Vagina (tissue), 2 donors: ENCODE measurements at regions not wholly inside any gene's neighbourhood (a gene's known extent, or its start where the extent isn't known, plus 50 kb on each side); places are given as distances from the start of the nearest gene placed in this dataset.

ENCODE experiments used
- DNase-seq, 2 donors: peaks; one replicate each; pipeline ENCODE4 v3.0.0-alpha.2; 2017; ENCODE audit errors: extremely low spot score in 2 of 2
- H3K27ac ChIP-seq: fragments of 200-600 bp; sonication (generic); one replicate; pipeline ENCODE4 v1.5.1; 2019
- H3K27me3 ChIP-seq: fragments of 200-600 bp; sonication (generic); one replicate; pipeline ENCODE4 v1.5.1; 2019
- H3K36me3 ChIP-seq, 2 donors: fragments of 200-600 bp; sonication (generic); one replicate each; pipeline ENCODE4 v1.5.1; 2017 to 2019
- H3K4me1 ChIP-seq: fragments of 200-600 bp; sonication (generic); one replicate; pipeline ENCODE4 v1.5.1; 2019
- H3K4me3 ChIP-seq, 2 donors: fragments of 200-600 bp; sonication (generic); 1 replicate in 1 of 2; 2 replicates in 1 of 2; pipeline ENCODE4 v1.5.1; 2016 to 2019
- H3K9me3 ChIP-seq: fragments of 200-600 bp; sonication (generic); one replicate; pipeline ENCODE4 v1.5.1; 2019
- CTCF ChIP-seq, 3 experiments: fragments of 450-650 bp in 2 of 3; fragments of 200-600 bp in 1 of 3; sonication (generic) in 1 of 3; IDR thresholded peaks; one replicate each; pipeline ENCODE4 v1.5.1; 2017 to 2019; ENCODE audit warnings: antibody characterized with exemption in 3 of 3, mild to moderate bottlenecking in 2 of 3, moderate library complexity in 2 of 3
- POLR2A ChIP-seq, 2 donors: fragments of 450-650 bp; IDR thresholded peaks; one replicate each; pipeline ENCODE4 v1.6.1; 2017; ENCODE audit warnings: antibody characterized with exemption in 2 of 2, mild to moderate bottlenecking in 2 of 2, moderate library complexity in 2 of 2
- POLR2AphosphoS5 ChIP-seq, 2 donors: sonication (generic); formaldehyde crosslinking; IDR thresholded peaks; one replicate each; pipeline ENCODE4 v1.9.0; 2017; ENCODE audit warnings: antibody characterized with exemption in 2 of 2, mild to moderate bottlenecking in 2 of 2, low read depth in 1 of 2; ENCODE audit not compliant: insufficient read depth in 1 of 2
- intact Hi-C: fragments of 100-400 bp; cut with DNase I; formaldehyde crosslinking; loops from one replicate; pipeline ENCODE4 v1.15.1; 2023

- DNase-seq: no peak
- intact Hi-C loops: no loop called here
- H3K4me1 ChIP-seq: no peaks in the 10 kb centered on the region
- no peaks in the 10 kb centered on the region for H3K27me3 ChIP-seq
- no peak overlapping the region for H3K27ac ChIP-seq
- H3K36me3 ChIP-seq: no peaks in the 10 kb centered on the region
- no peaks in the 10 kb centered on the region for H3K9me3 ChIP-seq
- H3K4me3 ChIP-seq: no peak overlapping the region
- TF ChIP-seq POLR2AphosphoS5 (IDR thresholded peaks at IDR 0.05; ENCODE audit: insufficient read depth in 1 of 2, low read depth in 1 of 2): no peak
- no peak for TF ChIP-seq POLR2A (IDR thresholded peaks at IDR 0.05)
- TF ChIP-seq CTCF (IDR thresholded peaks at IDR 0.05): no peak
These were observed 380.7 kb upstream of the BTBD3 start for GRCh38 chr20:11537032-11537431.

GRCh38 chr20:11539450-11539849 lies 378.2 kb upstream of the BTBD3 start:
- intact Hi-C loops: no loop called here

GRCh38 chr20:11540558-11540957 lies 377.1 kb upstream of the BTBD3 start:
- no peaks in the 10 kb centered on the region for H3K36me3 ChIP-seq
- no peak for TF ChIP-seq POLR2A (IDR thresholded peaks at IDR 0.05)
- no peak for TF ChIP-seq CTCF (IDR thresholded peaks at IDR 0.05)
- TF ChIP-seq POLR2AphosphoS5 (IDR thresholded peaks at IDR 0.05; ENCODE audit: insufficient read depth in 1 of 2, low read depth in 1 of 2): no peak
- no peak overlapping the region for H3K27ac ChIP-seq
- intact Hi-C loops: loop anchor here (10.0 kb wide), 1 partner anchor 996 kb away; no protein-coding TSS in a partner anchor
- DNase-seq: no peak
- no peaks in the 10 kb centered on the region for H3K9me3 ChIP-seq
- no peaks in the 10 kb centered on the region for H3K27me3 ChIP-seq
- no peak overlapping the region for H3K4me3 ChIP-seq
- peaks cover 12% of the 10 kb centered on the region for H3K4me1 ChIP-seq

More at GRCh38 chr20:11539450-11539849, 378.2 kb upstream of the BTBD3 start:
- H3K27ac ChIP-seq: no peak overlapping the region
- TF ChIP-seq POLR2AphosphoS5 (IDR thresholded peaks at IDR 0.05; ENCODE audit: insufficient read depth in 1 of 2, low read depth in 1 of 2): no peak
- TF ChIP-seq CTCF (IDR thresholded peaks at IDR 0.05): no peak
- no peak for TF ChIP-seq POLR2A (IDR thresholded peaks at IDR 0.05)
- no peaks in the 10 kb centered on the region for H3K9me3 ChIP-seq
- peaks cover 12% of the 10 kb centered on the region for H3K4me1 ChIP-seq
- H3K4me3 ChIP-seq: no peak overlapping the region
- no peaks in the 10 kb centered on the region for H3K36me3 ChIP-seq
- DNase-seq: no peak
- no peaks in the 10 kb centered on the region for H3K27me3 ChIP-seq

GRCh38 chr20:11542645-11543044 lies 375.0 kb upstream of the BTBD3 start:
- no peak for DNase-seq
- H3K4me1 ChIP-seq: peaks cover 12% of the 10 kb centered on the region
- no peaks in the 10 kb centered on the region for H3K36me3 ChIP-seq
- no peaks in the 10 kb centered on the region for H3K9me3 ChIP-seq
- TF ChIP-seq POLR2AphosphoS5 (IDR thresholded peaks at IDR 0.05; ENCODE audit: insufficient read depth in 1 of 2, low read depth in 1 of 2): no peak
- no peak for TF ChIP-seq CTCF (IDR thresholded peaks at IDR 0.05)
- no peak for TF ChIP-seq POLR2A (IDR thresholded peaks at IDR 0.05)
- H3K4me3 ChIP-seq: no peak overlapping the region
- intact Hi-C loops: loop anchor here (10.0 kb wide), 1 partner anchor 998 kb away; no protein-coding TSS in a partner anchor
- H3K27ac ChIP-seq: no peak overlapping the region
- H3K27me3 ChIP-seq: no peaks in the 10 kb centered on the region

GRCh38 chr20:11544029-11544678 lies 373.5 kb upstream of the BTBD3 start:
- H3K27me3 ChIP-seq: no peaks in the 10 kb centered on the region
- H3K4me1 ChIP-seq: peaks cover 12% of the 10 kb centered on the region
- H3K36me3 ChIP-seq: no peaks in the 10 kb centered on the region
- H3K4me3 ChIP-seq: no peak overlapping the region
- intact Hi-C loops: loop anchor here (10.0 kb wide), 1 partner anchor 999 kb away; no protein-coding TSS in a partner anchor
- no peak overlapping the region for H3K27ac ChIP-seq
- TF ChIP-seq CTCF (IDR thresholded peaks at IDR 0.05) (peak; percentile 53 to 74 (median 64)), POLR2A (IDR thresholded peaks at IDR 0.05) (no peak), POLR2AphosphoS5 (IDR thresholded peaks at IDR 0.05; ENCODE audit: insufficient read depth in 1 of 2, low read depth in 1 of 2) (peak in 1 of 2 donors; percentile 69)
- DNase-seq: no peak
- no peaks in the 10 kb centered on the region for H3K9me3 ChIP-seq
